ENCODE measurements at regions not wholly inside any gene's neighbourhood (a gene's known extent, or its start where the extent isn't known, plus 50 kb on each side); places are given as distances from the start of the nearest gene placed in this dataset.
A peak's percentile ranks its signal among the peaks of the same experiment; 100 is the strongest.

GRCh38 chr6:163872335-163872734 lies 457.8 kb downstream of the QKI start:
- peaks cover 9% of the 10 kb centered on the region for H3K9me3 Mint-ChIP-seq (ENCODE audit: unreplicated experiment)
- CTCF ChIA-PET: no interaction called here

GRCh38 chr6:163871616-163872015 lies 457.1 kb downstream of the QKI start:
- no peak for DNase-seq
- TF ChIP-seq, protein P1, sequence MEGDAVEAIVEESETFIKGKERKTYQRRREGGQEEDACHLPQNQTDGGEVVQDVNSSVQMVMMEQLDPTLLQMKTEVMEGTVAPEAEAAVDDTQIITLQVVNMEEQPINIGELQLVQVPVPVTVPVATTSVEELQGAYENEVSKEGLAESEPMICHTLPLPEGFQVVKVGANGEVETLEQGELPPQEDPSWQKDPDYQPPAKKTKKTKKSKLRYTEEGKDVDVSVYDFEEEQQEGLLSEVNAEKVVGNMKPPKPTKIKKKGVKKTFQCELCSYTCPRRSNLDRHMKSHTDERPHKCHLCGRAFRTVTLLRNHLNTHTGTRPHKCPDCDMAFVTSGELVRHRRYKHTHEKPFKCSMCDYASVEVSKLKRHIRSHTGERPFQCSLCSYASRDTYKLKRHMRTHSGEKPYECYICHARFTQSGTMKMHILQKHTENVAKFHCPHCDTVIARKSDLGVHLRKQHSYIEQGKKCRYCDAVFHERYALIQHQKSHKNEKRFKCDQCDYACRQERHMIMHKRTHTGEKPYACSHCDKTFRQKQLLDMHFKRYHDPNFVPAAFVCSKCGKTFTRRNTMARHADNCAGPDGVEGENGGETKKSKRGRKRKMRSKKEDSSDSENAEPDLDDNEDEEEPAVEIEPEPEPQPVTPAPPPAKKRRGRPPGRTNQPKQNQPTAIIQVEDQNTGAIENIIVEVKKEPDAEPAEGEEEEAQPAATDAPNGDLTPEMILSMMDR (IDR thresholded peaks at IDR 0.05; ENCODE audit: insufficient read depth in 1 of 2, low read depth in 1 of 2, low read length in 1 of 2, severe bottlenecking in 1 of 2, unreplicated experiment in 1 of 2): no peak
- Histone ChIP-seq H3K4me3 (ENCODE audit: low read depth, low read length) (no peak overlapping the region), H3K36me3 (ENCODE audit: control insufficient read depth, insufficient read depth, low read length) (no peaks in the 10 kb centered on the region), H3K4me1 (no peaks in the 10 kb centered on the region; the same call in 1 of the 2 replicates), H3K27me3 (replicated peaks; ENCODE audit: control insufficient read depth, insufficient read depth, low read length) (no peaks in the 10 kb centered on the region), H3K9me3 (no peaks in the 10 kb centered on the region)
- H3K27ac Mint-ChIP-seq (ENCODE audit: unreplicated experiment): no peak overlapping the region
- peaks cover 7% of the 10 kb centered on the region for H3K27me3 Mint-ChIP-seq (ENCODE audit: insufficient read depth, unreplicated experiment)
- H3K4me3 Mint-ChIP-seq (ENCODE audit: unreplicated experiment): no peak overlapping the region
- peaks cover 9% of the 10 kb centered on the region for H3K9me3 Mint-ChIP-seq (ENCODE audit: unreplicated experiment)
- H3K4me1 Mint-ChIP-seq (ENCODE audit: low read depth, unreplicated experiment): no peaks in the 10 kb centered on the region
- BruUV-seq (replicated peaks): no TSS peak
- intact Hi-C loops (cut with micrococcal nuclease; ENCODE audit: unreplicated experiment): no loop called here
- ChIA-PET POLR2A (no interaction called here), CTCF (no interaction called here)
- no peaks in the 10 kb centered on the region for H3K36me3 Mint-ChIP-seq (ENCODE audit: insufficient read depth, unreplicated experiment)

More at GRCh38 chr6:163872335-163872734, 457.8 kb downstream of the QKI start:
- intact Hi-C loops (cut with micrococcal nuclease; ENCODE audit: unreplicated experiment): no loop called here
- Histone ChIP-seq H3K9me3 (no peaks in the 10 kb centered on the region), H3K36me3 (ENCODE audit: control insufficient read depth, insufficient read depth, low read length) (no peaks in the 10 kb centered on the region), H3K4me1 (no peaks in the 10 kb centered on the region; the same call in 1 of the 2 replicates), H3K4me3 (ENCODE audit: low read depth, low read length) (no peak overlapping the region), H3K27me3 (replicated peaks; ENCODE audit: control insufficient read depth, insufficient read depth, low read length) (no peaks in the 10 kb centered on the region)
- H3K4me1 Mint-ChIP-seq (ENCODE audit: low read depth, unreplicated experiment): no peaks in the 10 kb centered on the region
- POLR2A ChIA-PET: no interaction called here
- H3K27me3 Mint-ChIP-seq (ENCODE audit: insufficient read depth, unreplicated experiment): peaks cover 7% of the 10 kb centered on the region
- no TSS peak for BruUV-seq (replicated peaks)
- TF ChIP-seq, protein P1 (IDR thresholded peaks at IDR 0.05; ENCODE audit: insufficient read depth in 1 of 2, low read depth in 1 of 2, low read length in 1 of 2, severe bottlenecking in 1 of 2, unreplicated experiment in 1 of 2): no peak
- H3K27ac Mint-ChIP-seq (ENCODE audit: unreplicated experiment): no peak overlapping the region
- no peaks in the 10 kb centered on the region for H3K36me3 Mint-ChIP-seq (ENCODE audit: insufficient read depth, unreplicated experiment)
- DNase-seq: no peak
- H3K4me3 Mint-ChIP-seq (ENCODE audit: unreplicated experiment): no peak overlapping the region

DNA sequence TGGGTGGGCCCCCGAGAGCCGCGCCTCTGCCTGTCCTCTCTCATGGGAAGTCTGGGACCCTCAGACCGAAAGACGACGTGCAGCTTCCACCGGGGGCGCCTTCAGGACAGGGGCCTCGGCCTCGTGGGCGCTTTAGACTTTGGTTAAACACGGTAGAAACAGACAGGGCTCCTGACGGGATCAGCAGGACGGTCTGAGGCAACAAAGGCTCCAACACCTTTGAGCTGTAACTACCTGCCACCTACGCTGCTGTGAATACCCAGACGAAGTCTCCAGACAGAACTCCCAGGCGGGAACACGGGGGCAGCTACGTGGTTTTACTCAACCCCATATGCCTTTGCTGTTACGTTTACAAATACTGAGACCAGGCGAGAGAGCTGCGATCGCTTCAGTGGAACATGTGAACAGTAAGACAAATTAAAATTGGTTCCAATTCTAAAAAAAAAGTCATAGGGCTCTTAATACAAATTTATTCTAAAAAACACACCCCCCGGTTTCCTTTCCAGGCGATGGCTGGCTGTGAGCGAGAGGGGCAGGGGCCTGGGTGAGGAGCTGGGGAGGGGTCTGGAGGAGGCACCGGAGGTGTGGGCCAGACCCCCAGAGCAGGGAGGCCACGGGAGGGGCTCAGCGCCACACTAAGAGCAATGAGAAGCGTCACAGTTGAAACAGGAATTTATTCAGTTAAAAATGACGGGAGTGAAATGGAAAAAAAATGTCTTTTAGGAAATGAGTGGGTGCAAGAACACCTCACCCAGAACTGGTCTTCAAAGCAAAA lies 453.2 kb downstream of the QKI start:
- Mint-ChIP-seq H3K4me3 (ENCODE audit: unreplicated experiment) (no peak overlapping the region), H3K4me1 (ENCODE audit: low read depth, unreplicated experiment) (no peaks in the 10 kb centered on the region), H3K36me3 (ENCODE audit: insufficient read depth, unreplicated experiment) (no peaks in the 10 kb centered on the region), H3K27ac (ENCODE audit: unreplicated experiment) (no peak overlapping the region), H3K27me3 (ENCODE audit: insufficient read depth, unreplicated experiment) (no peaks in the 10 kb centered on the region), H3K9me3 (ENCODE audit: unreplicated experiment) (no peaks in the 10 kb centered on the region)
- ChIA-PET CTCF (no interaction called here), POLR2A (no interaction called here)
- Histone ChIP-seq H3K9me3 (no peaks in the 10 kb centered on the region), H3K36me3 (ENCODE audit: control insufficient read depth, insufficient read depth, low read length) (no peaks in the 10 kb centered on the region), H3K4me1 (no peaks in the 10 kb centered on the region; the same call in 1 of the 2 replicates), H3K4me3 (ENCODE audit: low read depth, low read length) (no peak overlapping the region), H3K27me3 (replicated peaks; ENCODE audit: control insufficient read depth, insufficient read depth, low read length) (no peaks in the 10 kb centered on the region)
- DNase-seq: peak in 1 of 2 experiments; percentile 3
- intact Hi-C loops (cut with micrococcal nuclease; ENCODE audit: unreplicated experiment): no loop called here
- TF ChIP-seq, protein P1 (IDR thresholded peaks at IDR 0.05; ENCODE audit: insufficient read depth in 1 of 2, low read depth in 1 of 2, low read length in 1 of 2, severe bottlenecking in 1 of 2, unreplicated experiment in 1 of 2): peak in 1 of 2 experiments; percentile 9
- BruUV-seq (replicated peaks): no TSS peak

Measured in Caco-2 (cell line).